SK-N-SH treated with all-trans-retinoic acid at 6 μM for 48 hours (cell line): ENCODE measurements at regions not wholly inside any gene's neighbourhood (a gene's known extent, or its start where the extent isn't known, plus 50 kb on each side); places are given as distances from the start of the nearest gene placed in this dataset.

ENCODE experiments used
- ARNTL ChIP-seq: fragments of 450-650 bp; formaldehyde crosslinking; IDR thresholded peaks from 2 replicates; pipeline ENCODE4 v1.5.0; 2020; ENCODE audit warnings: low read depth, mild to moderate bottlenecking, moderate library complexity, borderline replicate concordance
- CREB5 ChIP-seq: fragments of 250-450 bp; sonication (Bioruptor Pico); IDR thresholded peaks from 2 replicates; pipeline ENCODE4 v1.5.1; 2020; ENCODE audit warnings: low read depth, mild to moderate bottlenecking, moderate library complexity
- CSDC2 ChIP-seq: fragments of 250-450 bp; sonication (Bioruptor Pico); IDR thresholded peaks from 2 replicates; pipeline ENCODE4 v1.5.0; 2020; ENCODE audit warnings: mild to moderate bottlenecking, moderate library complexity
- ESRRG ChIP-seq: fragments of 250-450 bp; sonication (Bioruptor Pico); IDR thresholded peaks from 2 replicates; pipeline ENCODE4 v1.6.1; 2021; ENCODE audit warnings: mild to moderate bottlenecking
- PATZ1 ChIP-seq: fragments of 250-450 bp; sonication (Bioruptor Pico); IDR thresholded peaks from 2 replicates; pipeline ENCODE4 v1.8.0; 2020; ENCODE audit warnings: mild to moderate bottlenecking, moderate library complexity, borderline replicate concordance
- POU6F1 ChIP-seq: fragments of 250-450 bp; sonication (Bioruptor Pico); IDR thresholded peaks from 2 replicates; pipeline ENCODE4 v1.8.0; 2021; ENCODE audit warnings: low read depth, mild to moderate bottlenecking, moderate library complexity, borderline replicate concordance
- RARB ChIP-seq: fragments of 250-450 bp; sonication (Bioruptor Pico); IDR thresholded peaks from 2 replicates; pipeline ENCODE4 v1.8.0; 2021; ENCODE audit warnings: mild to moderate bottlenecking, moderate library complexity
- TCF4 ChIP-seq: fragments of 250-450 bp; sonication (Bioruptor Pico); IDR thresholded peaks from 2 replicates; pipeline ENCODE4 v1.8.0; 2021; ENCODE audit warnings: mild to moderate bottlenecking, moderate library complexity, borderline replicate concordance
- ZFP3 ChIP-seq: fragments of 250-450 bp; sonication (Bioruptor Pico); IDR thresholded peaks from 2 replicates; pipeline ENCODE4 v1.5.0; 2020; ENCODE audit warnings: mild to moderate bottlenecking, moderate library complexity
- ZNF70 ChIP-seq: fragments of 450-650 bp; formaldehyde crosslinking; IDR thresholded peaks from 2 replicates; pipeline ENCODE4 v1.5.0; 2020; ENCODE audit warnings: mild to moderate bottlenecking, moderate library complexity
- ZNF8 ChIP-seq: fragments of 450-650 bp; formaldehyde crosslinking; IDR thresholded peaks from 2 replicates; pipeline ENCODE4 v1.5.0; 2020; ENCODE audit warnings: mild to moderate bottlenecking, moderate library complexity

- TF ChIP-seq CSDC2 (CRISPR knock-in tag) (no peak), ZFP3 (CRISPR knock-in tag) (no peak), POU6F1 (CRISPR knock-in tag) (no peak), ZNF70 (CRISPR knock-in tag) (no peak), ESRRG (CRISPR knock-in tag) (no peak), CREB5 (no peak), RARB (CRISPR knock-in tag) (no peak), ZNF8 (no peak), PATZ1 (CRISPR knock-in tag) (no peak), ARNTL (CRISPR knock-in tag) (no peak), TCF4 (CRISPR knock-in tag) (no peak)
These were observed 330.1 kb upstream of the PLET1 start for GRCh38 chr11:112590764-112591163.
